ENCODE measurements at regions not wholly inside any gene's neighbourhood (a gene's known extent, or its start where the extent isn't known, plus 50 kb on each side); places are given as distances from the start of the nearest gene placed in this dataset.

GRCh38 chr3:40642812-40643211, 118.1 kb downstream of the ZNF621 start:
- Histone ChIP-seq H3K4me1 (ENCODE audit: insufficient read depth, low read length, poor library complexity, severe bottlenecking) (no peaks in the 10 kb centered on the region), H3K79me2 (ENCODE audit: insufficient read depth, low read length) (no peaks in the 10 kb centered on the region), H3F3A (ENCODE audit: low read depth) (no peaks in the 10 kb centered on the region), H3K4me3 (ENCODE audit: low read length, poor library complexity, severe bottlenecking) (no peak overlapping the region), H3K4me2 (ENCODE audit: low read depth, low read length, poor library complexity, severe bottlenecking) (no peak overlapping the region), H2AFZ (ENCODE audit: low read length) (no peak overlapping the region), H4K20me1 (ENCODE audit: insufficient read depth, low read length, poor library complexity, severe bottlenecking) (no peaks in the 10 kb centered on the region), H3K36me3 (ENCODE audit: insufficient read depth, low read length) (no peaks in the 10 kb centered on the region), H3K9me3 (ENCODE audit: insufficient read depth, low read depth, low read length) (no peaks in the 10 kb centered on the region), H3K9me2 (replicated peaks; ENCODE audit: low read depth, low read length) (no peaks in the 10 kb centered on the region), H3K9ac (ENCODE audit: low read depth, low read length, poor library complexity, severe bottlenecking) (no peak overlapping the region), H3K27me3 (ENCODE audit: insufficient read depth, low read length, poor library complexity, severe bottlenecking) (no peaks in the 10 kb centered on the region)
- no peak for TF ChIP-seq CTCF (conservative IDR thresholded peaks at IDR 0.05; ENCODE audit: low read length)
- no peak for TF ChIP-seq EZH2phosphoT487 (IDR thresholded peaks at IDR 0.05; ENCODE audit: borderline replicate concordance)

- no peak for TF ChIP-seq EZH2phosphoT487 (IDR thresholded peaks at IDR 0.05; ENCODE audit: borderline replicate concordance)
- TF ChIP-seq CTCF (conservative IDR thresholded peaks at IDR 0.05; ENCODE audit: low read length), result no peak
- Histone ChIP-seq H3K4me2 (ENCODE audit: low read depth, low read length, poor library complexity, severe bottlenecking) (no peak overlapping the region), H3K9me3 (ENCODE audit: insufficient read depth, low read depth, low read length) (no peaks in the 10 kb centered on the region), H3K27me3 (ENCODE audit: insufficient read depth, low read length, poor library complexity, severe bottlenecking) (no peaks in the 10 kb centered on the region), H3K9ac (ENCODE audit: low read depth, low read length, poor library complexity, severe bottlenecking) (no peak overlapping the region), H3F3A (ENCODE audit: low read depth) (no peaks in the 10 kb centered on the region), H3K9me2 (replicated peaks; ENCODE audit: low read depth, low read length) (no peaks in the 10 kb centered on the region), H3K4me1 (ENCODE audit: insufficient read depth, low read length, poor library complexity, severe bottlenecking) (no peaks in the 10 kb centered on the region), H3K79me2 (ENCODE audit: insufficient read depth, low read length) (no peaks in the 10 kb centered on the region), H2AFZ (ENCODE audit: low read length) (no peak overlapping the region), H4K20me1 (ENCODE audit: insufficient read depth, low read length, poor library complexity, severe bottlenecking) (no peaks in the 10 kb centered on the region), H3K4me3 (ENCODE audit: low read length, poor library complexity, severe bottlenecking) (no peak overlapping the region), H3K36me3 (ENCODE audit: insufficient read depth, low read length) (no peaks in the 10 kb centered on the region)
Measured at GRCh38 chr3:40645883-40646282, 121.1 kb downstream of the ZNF621 start.

GRCh38 chr3:40649346-40649745, 124.6 kb downstream of the ZNF621 start:
- no peak overlapping the region for H3K4me2 ChIP-seq (ENCODE audit: low read depth, low read length, poor library complexity, severe bottlenecking)
- no peaks in the 10 kb centered on the region for H3K9me3 ChIP-seq (ENCODE audit: insufficient read depth, low read depth, low read length)
- no peaks in the 10 kb centered on the region for H3F3A ChIP-seq (ENCODE audit: low read depth)
- H3K9ac ChIP-seq (ENCODE audit: low read depth, low read length, poor library complexity, severe bottlenecking), result no peak overlapping the region
- H3K9me2 ChIP-seq (replicated peaks; ENCODE audit: low read depth, low read length), result no peaks in the 10 kb centered on the region
- no peaks in the 10 kb centered on the region for H3K27me3 ChIP-seq (ENCODE audit: insufficient read depth, low read length, poor library complexity, severe bottlenecking)
- no peaks in the 10 kb centered on the region for H3K36me3 ChIP-seq (ENCODE audit: insufficient read depth, low read length)
- H3K4me3 ChIP-seq (ENCODE audit: low read length, poor library complexity, severe bottlenecking), result no peak overlapping the region
- H2AFZ ChIP-seq (ENCODE audit: low read length), result no peak overlapping the region
- no peaks in the 10 kb centered on the region for H3K79me2 ChIP-seq (ENCODE audit: insufficient read depth, low read length)
- H4K20me1 ChIP-seq (ENCODE audit: insufficient read depth, low read length, poor library complexity, severe bottlenecking), result no peaks in the 10 kb centered on the region
- no peak for TF ChIP-seq CTCF (conservative IDR thresholded peaks at IDR 0.05; ENCODE audit: low read length)
- no peak for TF ChIP-seq EZH2phosphoT487 (IDR thresholded peaks at IDR 0.05; ENCODE audit: borderline replicate concordance)
- no peaks in the 10 kb centered on the region for H3K4me1 ChIP-seq (ENCODE audit: insufficient read depth, low read length, poor library complexity, severe bottlenecking)

All from Loucy (cell line).